Gastroesophageal sphincter (tissue), 4 donors: ENCODE measurements at regions not wholly inside any gene's neighbourhood (a gene's known extent, or its start where the extent isn't known, plus 50 kb on each side); places are given as distances from the start of the nearest gene placed in this dataset.

Experiments used
- ATAC-seq: fragments of 150-250 bp; one replicate; pipeline ENCODE4 v1.9.1; 2016; ENCODE audit warnings: mild to moderate bottlenecking, moderate library complexity
- H3K27ac ChIP-seq, 4 donors: fragments of 200-600 bp; sonication (generic) in 3 of 4; 1 replicate in 3 of 4; 2 replicates in 1 of 4; pipeline ENCODE4 v1.5.1; 2016 to 2019
- H3K27me3 ChIP-seq: fragments of 200-600 bp; sonication (generic); one replicate; pipeline ENCODE4 v1.5.1; 2019
- H3K36me3 ChIP-seq, 2 donors: fragments of 200-600 bp; sonication (generic); one replicate each; pipeline ENCODE4 v1.5.1; 2019; ENCODE audit warnings: control low read depth in 1 of 2
- H3K4me1 ChIP-seq, 3 donors: fragments of 200-600 bp; sonication (generic); 1 replicate in 2 of 3; 2 replicates in 1 of 3; pipeline ENCODE4 v1.5.1; 2016 to 2019; ENCODE audit warnings: control low read depth in 2 of 3
- H3K4me3 ChIP-seq, 2 donors: fragments of 200-600 bp; sonication (generic); one replicate each; pipeline ENCODE4 v1.5.1; 2019; ENCODE audit warnings: mild to moderate bottlenecking in 1 of 2, moderate library complexity in 1 of 2
- H3K9me3 ChIP-seq, 3 donors: fragments of 200-600 bp; sonication (generic); one replicate each; pipeline ENCODE4 v1.5.1; 2017 to 2019; ENCODE audit warnings: control low read depth in 2 of 3
- EP300 ChIP-seq: sonication (generic); formaldehyde crosslinking; IDR thresholded peaks from one replicate; pipeline ENCODE4 v1.6.1; 2017; ENCODE audit warnings: antibody characterized with exemption, mild to moderate bottlenecking
- POLR2A ChIP-seq, 2 donors: fragments of 450-650 bp; IDR thresholded peaks; one replicate each; pipeline ENCODE4 v1.6.1; 2017; ENCODE audit warnings: antibody characterized with exemption in 2 of 2, mild to moderate bottlenecking in 2 of 2, moderate library complexity in 1 of 2
- POLR2AphosphoS5 ChIP-seq: sonication (generic); formaldehyde crosslinking; IDR thresholded peaks from one replicate; pipeline ENCODE4 v1.6.1; 2017; ENCODE audit warnings: antibody characterized with exemption
- WGBS, 2 donors: methylation state at CpG; one replicate each; pipeline ENCODE4 v1.1.5; 2018; ENCODE audit warnings: low coverage in 1 of 2; 5-methylcytosine and 5-hydroxymethylcytosine counted together
- TF ChIP-seq, protein P1 (sequence below), 4 experiments: fragments of 200-600 bp in 2 of 4; fragments of 450-650 bp in 2 of 4; sonication (generic) in 1 of 4; IDR thresholded peaks; one replicate each; pipeline ENCODE4 v1.5.1; 2017 to 2019; ENCODE audit warnings: antibody characterized with exemption in 4 of 4, mild to moderate bottlenecking in 2 of 4, moderate library complexity in 2 of 4

DNA sequence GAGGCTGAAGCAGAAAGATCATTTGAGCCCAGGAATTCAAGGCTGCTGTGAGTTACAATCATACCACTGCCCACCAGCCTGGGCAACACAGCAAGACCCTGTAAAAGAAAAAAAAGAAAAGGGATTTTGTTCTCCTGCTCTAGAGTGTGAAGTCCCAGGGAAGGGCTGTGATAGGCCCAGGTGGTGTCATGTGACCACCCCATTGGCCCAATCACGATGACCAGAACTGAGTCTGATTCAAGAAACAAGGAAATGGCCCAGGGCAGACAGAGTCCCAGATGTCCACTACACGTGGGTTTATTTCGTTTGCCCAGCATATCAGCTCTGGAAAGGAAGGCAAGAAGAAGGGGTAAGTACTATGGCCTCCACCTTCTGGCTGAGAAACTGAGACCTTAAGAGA is 81.3 kb upstream of the CUX1 start:
- 59 to 78% methylated on average over 2 to 3 of the region's 3 CpGs for WGBS, 2 donors
- no peak overlapping the region for H3K4me3 ChIP-seq
- no peak overlapping the region for H3K27ac ChIP-seq
- H3K27me3 ChIP-seq = no peaks in the 10 kb centered on the region
- H3K9me3 ChIP-seq = no peaks in the 10 kb centered on the region
- ATAC-seq = no peak
- peaks cover 0 to 25% (median 6%) of the 10 kb centered on the region in 3 donors for H3K4me1 ChIP-seq
- no peaks in the 10 kb centered on the region for H3K36me3 ChIP-seq
- TF ChIP-seq EP300 (no peak), POLR2AphosphoS5 (no peak), POLR2A (IDR thresholded peaks at IDR 0.05) (no peak)
- TF ChIP-seq, protein P1, sequence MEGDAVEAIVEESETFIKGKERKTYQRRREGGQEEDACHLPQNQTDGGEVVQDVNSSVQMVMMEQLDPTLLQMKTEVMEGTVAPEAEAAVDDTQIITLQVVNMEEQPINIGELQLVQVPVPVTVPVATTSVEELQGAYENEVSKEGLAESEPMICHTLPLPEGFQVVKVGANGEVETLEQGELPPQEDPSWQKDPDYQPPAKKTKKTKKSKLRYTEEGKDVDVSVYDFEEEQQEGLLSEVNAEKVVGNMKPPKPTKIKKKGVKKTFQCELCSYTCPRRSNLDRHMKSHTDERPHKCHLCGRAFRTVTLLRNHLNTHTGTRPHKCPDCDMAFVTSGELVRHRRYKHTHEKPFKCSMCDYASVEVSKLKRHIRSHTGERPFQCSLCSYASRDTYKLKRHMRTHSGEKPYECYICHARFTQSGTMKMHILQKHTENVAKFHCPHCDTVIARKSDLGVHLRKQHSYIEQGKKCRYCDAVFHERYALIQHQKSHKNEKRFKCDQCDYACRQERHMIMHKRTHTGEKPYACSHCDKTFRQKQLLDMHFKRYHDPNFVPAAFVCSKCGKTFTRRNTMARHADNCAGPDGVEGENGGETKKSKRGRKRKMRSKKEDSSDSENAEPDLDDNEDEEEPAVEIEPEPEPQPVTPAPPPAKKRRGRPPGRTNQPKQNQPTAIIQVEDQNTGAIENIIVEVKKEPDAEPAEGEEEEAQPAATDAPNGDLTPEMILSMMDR (IDR thresholded peaks at IDR 0.05) = no peak

DNA sequence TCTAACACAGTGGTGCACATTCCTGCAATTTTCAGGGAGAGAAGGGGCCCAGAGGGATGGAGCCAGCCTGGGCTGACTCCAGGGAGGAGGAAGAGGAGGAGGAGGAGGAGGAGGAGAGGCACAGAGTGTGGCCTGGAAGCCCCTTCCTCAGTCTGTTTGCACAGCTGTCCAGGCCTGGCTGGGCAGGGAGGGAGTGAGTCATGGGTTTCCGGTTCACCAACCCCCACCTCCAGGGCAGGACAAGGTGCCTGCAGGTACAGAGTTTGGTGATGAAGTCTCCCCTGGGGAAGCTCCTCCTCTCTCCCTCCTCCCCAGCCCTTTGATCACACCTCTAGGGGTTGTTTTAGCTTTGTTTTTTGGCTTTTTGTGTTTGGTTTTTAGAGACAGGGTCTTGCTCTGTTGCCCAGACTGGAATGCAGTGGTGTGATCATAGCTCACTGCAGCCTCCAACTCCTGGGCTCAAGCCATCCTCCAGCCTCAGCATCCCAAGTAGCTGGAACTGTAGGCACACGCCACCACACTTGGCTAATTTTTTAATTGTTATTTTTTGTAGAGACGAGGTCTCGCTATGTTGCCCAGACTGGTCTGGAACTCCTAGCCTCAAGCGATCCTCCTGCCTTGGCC is 77.5 kb upstream of the CUX1 start:
- WGBS, 2 donors = 100% methylated on average over 2 of the region's 5 CpGs; no CpG with 5 or more reads in 1 of the 2 donors
- TF ChIP-seq POLR2AphosphoS5 (no peak), EP300 (no peak), POLR2A (IDR thresholded peaks at IDR 0.05) (no peak)
- TF ChIP-seq, protein P1 (IDR thresholded peaks at IDR 0.05) = no peak
- ATAC-seq = no peak
- Histone ChIP-seq H3K27me3 (peaks cover 12% of the 10 kb centered on the region), H3K36me3 (no peaks in the 10 kb centered on the region), H3K4me3 (no peak overlapping the region), H3K9me3 (no peaks in the 10 kb centered on the region), H3K4me1 (peaks cover 0 to 17% (median 8%) of the 10 kb centered on the region in 3 donors), H3K27ac (no peak overlapping the region)

DNA sequence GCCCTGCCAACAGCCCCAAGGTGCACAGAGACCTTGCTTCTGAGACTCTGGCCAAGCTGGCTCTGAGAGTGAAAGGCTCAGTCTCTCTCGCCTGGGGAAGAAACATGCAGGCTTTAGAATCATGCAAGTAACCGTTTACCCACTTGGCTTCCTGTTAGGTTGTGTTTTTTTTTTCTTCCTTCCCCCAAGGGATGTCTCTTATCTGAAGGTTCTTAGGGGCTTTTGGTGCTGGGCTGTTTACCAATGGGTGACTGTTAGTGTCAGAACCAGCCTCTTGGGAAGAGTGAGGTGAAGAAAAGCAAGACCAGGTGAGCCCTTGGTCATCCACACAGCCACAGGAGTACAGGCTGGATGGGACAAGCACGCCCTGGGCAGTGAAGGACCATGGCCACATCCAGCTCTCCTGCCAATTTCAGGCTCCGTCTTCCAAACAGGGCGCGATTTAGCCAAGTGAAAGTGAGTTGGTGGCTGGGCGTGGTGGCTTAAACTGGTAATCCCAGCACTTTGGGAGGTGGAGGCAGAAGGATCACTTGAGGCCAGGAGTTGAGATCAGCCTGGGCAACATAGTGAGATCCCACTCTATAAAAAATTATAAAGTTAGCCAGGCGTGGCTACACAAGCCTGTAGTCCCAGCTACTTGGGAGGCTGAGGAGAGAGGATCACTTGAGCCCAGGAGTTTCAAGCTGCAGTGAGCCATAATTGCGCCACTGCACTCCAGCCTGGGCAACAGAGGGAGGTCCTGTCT is 76.3 kb upstream of the CUX1 start:
- no peaks in the 10 kb centered on the region for H3K9me3 ChIP-seq
- no peak for TF ChIP-seq POLR2AphosphoS5
- no peak for TF ChIP-seq POLR2A (IDR thresholded peaks at IDR 0.05)
- no peak for TF ChIP-seq EP300
- TF ChIP-seq, protein P1 (IDR thresholded peaks at IDR 0.05) = no peak
- 50 to 69% methylated on average over 1 to 3 of the region's 9 CpGs for WGBS, 2 donors
- H3K27me3 ChIP-seq = peaks cover 12% of the 10 kb centered on the region
- H3K4me3 ChIP-seq = no peak overlapping the region
- no peak overlapping the region for H3K27ac ChIP-seq
- no peaks in the 10 kb centered on the region for H3K36me3 ChIP-seq
- peaks cover 0 to 16% (median 8%) of the 10 kb centered on the region in 3 donors for H3K4me1 ChIP-seq
- no peak for ATAC-seq

DNA sequence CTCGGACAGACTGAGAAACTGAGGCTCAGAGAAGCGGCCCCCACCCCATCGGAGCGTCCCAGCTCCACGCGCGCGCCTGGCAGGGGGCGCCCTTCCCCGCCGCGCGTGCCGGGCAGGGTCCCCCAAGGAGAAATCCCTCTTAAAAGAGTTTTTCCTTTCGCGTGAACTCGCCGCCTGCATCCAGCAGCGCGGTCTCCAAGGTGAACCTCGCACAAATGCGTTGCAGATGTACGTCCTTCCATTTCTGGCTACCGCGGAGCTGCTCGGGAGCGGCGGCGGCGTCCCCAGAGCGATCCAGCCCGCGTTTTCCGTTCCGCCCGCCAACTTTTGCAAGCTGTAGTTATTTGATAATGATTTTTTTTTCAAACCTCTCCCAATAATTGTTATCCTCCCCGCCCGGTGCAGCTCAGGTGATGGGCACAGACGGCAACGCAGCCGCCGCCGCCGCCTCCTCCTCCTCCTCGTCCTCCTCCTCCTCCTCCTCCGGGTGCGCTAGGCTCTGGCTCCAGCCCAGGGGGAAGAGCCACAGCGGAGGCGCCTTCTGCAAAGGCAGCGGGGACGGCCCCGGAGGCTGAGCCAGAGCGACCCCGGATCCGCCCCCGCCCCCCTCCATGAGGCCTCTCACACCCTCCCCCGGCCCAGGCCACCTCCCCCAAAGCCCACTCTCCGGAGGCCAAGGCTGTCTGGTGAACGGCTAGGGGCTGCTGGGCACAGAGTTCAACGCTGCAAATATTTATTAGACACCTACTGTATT is 74.0 kb upstream of the CUX1 start:
- TF ChIP-seq, protein P1 (IDR thresholded peaks at IDR 0.05) = peak in 3 of 4 experiments; percentile 33 to 68 (median 36)
- TF ChIP-seq POLR2AphosphoS5 (no peak), POLR2A (IDR thresholded peaks at IDR 0.05) (no peak)
- Histone ChIP-seq H3K4me1 (peaks cover 0 to 22% (median 8%) of the 10 kb centered on the region in 3 donors), H3K27me3 (peaks cover 26% of the 10 kb centered on the region), H3K27ac (no peak overlapping the region), H3K36me3 (no peaks in the 10 kb centered on the region), H3K9me3 (no peaks in the 10 kb centered on the region), H3K4me3 (peak overlapping the region; percentile 29 to 55)
- peak; percentile 72 for ATAC-seq
- WGBS, 2 donors = 0 to 2% methylated on average over 16 to 28 of the region's 60 CpGs
